ENCODE measurements at regions not wholly inside any gene's neighbourhood (a gene's known extent, or its start where the extent isn't known, plus 50 kb on each side); places are given as distances from the start of the nearest gene placed in this dataset.

- TF ChIP-seq EZH2 (IDR thresholded peaks at IDR 0.05; ENCODE audit: low read depth, unreplicated experiment) (no peak), POLR2AphosphoS5 (IDR thresholded peaks at IDR 0.05; ENCODE audit: low read depth) (no peak), EZH2phosphoT487 (IDR thresholded peaks at IDR 0.05; ENCODE audit: unreplicated experiment) (no peak), JUNB (IDR thresholded peaks at IDR 0.05; ENCODE audit: unreplicated experiment) (no peak), ZNF114 (CRISPR knock-in tag; IDR thresholded peaks at IDR 0.05) (no peak), ZNF331 (CRISPR knock-in tag; IDR thresholded peaks at IDR 0.05; ENCODE audit: low read depth) (no peak)
- TF ChIP-seq, protein P1, sequence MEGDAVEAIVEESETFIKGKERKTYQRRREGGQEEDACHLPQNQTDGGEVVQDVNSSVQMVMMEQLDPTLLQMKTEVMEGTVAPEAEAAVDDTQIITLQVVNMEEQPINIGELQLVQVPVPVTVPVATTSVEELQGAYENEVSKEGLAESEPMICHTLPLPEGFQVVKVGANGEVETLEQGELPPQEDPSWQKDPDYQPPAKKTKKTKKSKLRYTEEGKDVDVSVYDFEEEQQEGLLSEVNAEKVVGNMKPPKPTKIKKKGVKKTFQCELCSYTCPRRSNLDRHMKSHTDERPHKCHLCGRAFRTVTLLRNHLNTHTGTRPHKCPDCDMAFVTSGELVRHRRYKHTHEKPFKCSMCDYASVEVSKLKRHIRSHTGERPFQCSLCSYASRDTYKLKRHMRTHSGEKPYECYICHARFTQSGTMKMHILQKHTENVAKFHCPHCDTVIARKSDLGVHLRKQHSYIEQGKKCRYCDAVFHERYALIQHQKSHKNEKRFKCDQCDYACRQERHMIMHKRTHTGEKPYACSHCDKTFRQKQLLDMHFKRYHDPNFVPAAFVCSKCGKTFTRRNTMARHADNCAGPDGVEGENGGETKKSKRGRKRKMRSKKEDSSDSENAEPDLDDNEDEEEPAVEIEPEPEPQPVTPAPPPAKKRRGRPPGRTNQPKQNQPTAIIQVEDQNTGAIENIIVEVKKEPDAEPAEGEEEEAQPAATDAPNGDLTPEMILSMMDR (conservative IDR thresholded peaks at IDR 0.05; ENCODE audit: low read depth in 2 of 2), result no peak
- TF ChIP-seq, protein P2, sequence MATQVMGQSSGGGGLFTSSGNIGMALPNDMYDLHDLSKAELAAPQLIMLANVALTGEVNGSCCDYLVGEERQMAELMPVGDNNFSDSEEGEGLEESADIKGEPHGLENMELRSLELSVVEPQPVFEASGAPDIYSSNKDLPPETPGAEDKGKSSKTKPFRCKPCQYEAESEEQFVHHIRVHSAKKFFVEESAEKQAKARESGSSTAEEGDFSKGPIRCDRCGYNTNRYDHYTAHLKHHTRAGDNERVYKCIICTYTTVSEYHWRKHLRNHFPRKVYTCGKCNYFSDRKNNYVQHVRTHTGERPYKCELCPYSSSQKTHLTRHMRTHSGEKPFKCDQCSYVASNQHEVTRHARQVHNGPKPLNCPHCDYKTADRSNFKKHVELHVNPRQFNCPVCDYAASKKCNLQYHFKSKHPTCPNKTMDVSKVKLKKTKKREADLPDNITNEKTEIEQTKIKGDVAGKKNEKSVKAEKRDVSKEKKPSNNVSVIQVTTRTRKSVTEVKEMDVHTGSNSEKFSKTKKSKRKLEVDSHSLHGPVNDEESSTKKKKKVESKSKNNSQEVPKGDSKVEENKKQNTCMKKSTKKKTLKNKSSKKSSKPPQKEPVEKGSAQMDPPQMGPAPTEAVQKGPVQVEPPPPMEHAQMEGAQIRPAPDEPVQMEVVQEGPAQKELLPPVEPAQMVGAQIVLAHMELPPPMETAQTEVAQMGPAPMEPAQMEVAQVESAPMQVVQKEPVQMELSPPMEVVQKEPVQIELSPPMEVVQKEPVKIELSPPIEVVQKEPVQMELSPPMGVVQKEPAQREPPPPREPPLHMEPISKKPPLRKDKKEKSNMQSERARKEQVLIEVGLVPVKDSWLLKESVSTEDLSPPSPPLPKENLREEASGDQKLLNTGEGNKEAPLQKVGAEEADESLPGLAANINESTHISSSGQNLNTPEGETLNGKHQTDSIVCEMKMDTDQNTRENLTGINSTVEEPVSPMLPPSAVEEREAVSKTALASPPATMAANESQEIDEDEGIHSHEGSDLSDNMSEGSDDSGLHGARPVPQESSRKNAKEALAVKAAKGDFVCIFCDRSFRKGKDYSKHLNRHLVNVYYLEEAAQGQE (IDR thresholded peaks at IDR 0.05; ENCODE audit: unreplicated experiment), result no peak
These were observed 305.9 kb upstream of the AMIGO2 start for GRCh38 chr12:47385653-47386052.

Measured in GM23338 (cell line).